Caco-2 (cell line): ENCODE measurements at regions not wholly inside any gene's neighbourhood (a gene's known extent, or its start where the extent isn't known, plus 50 kb on each side); places are given as distances from the start of the nearest gene placed in this dataset.
A peak's percentile ranks its signal among the peaks of the same experiment; 100 is the strongest.

Source experiments
- BruUV-seq: library from RNA; stranded (reverse); fragments of 400-500 nt; replicated peaks from 2 replicates; lab custom pipeline; 2021; lab: Mats Ljungman, UMichigan
- CTCF ChIA-PET: fragments of 300-600 bp; sonication (Branson Sonifier 250); formaldehyde crosslinking; loops from one replicate; lab custom pipeline; 2022; ENCODE audit warnings: antibody characterized with exemption; lab: Charles Lee
- POLR2A ChIA-PET: fragments of 300-600 bp; sonication (Branson Sonifier 250); formaldehyde crosslinking; loops from one replicate; lab custom pipeline; 2022; ENCODE audit warnings: antibody characterized with exemption; lab: Charles Lee
- DNase-seq, 2 experiments: peaks; one replicate each; pipeline versions ENCODE4 v3.0.0 to v3.0.0-alpha.2; 2020 to 2022
- H3K27me3 ChIP-seq: replicated peaks from 2 replicates; pipeline ENCODE4 v1.6.0; 2011; ENCODE audit warnings: low read length; ENCODE audit not compliant: control insufficient read depth, insufficient read depth
- H3K36me3 ChIP-seq: 2 replicates; pipeline ENCODE4 v1.5.1; 2011; ENCODE audit warnings: low read length; ENCODE audit not compliant: control insufficient read depth, insufficient read depth
- H3K4me1 ChIP-seq: fragments of 250-450 bp; sonication (Bioruptor Pico); 2 replicates; pipeline ENCODE4 v1.5.1; 2020; ENCODE audit warnings: mild to moderate bottlenecking
- H3K4me3 ChIP-seq: 2 replicates; pipeline ENCODE4 v1.5.1; 2011; ENCODE audit warnings: low read depth, mild to moderate bottlenecking, control low read depth, low read length
- H3K9me3 ChIP-seq: fragments of 250-450 bp; sonication (Bioruptor Pico); 2 replicates; pipeline ENCODE4 v1.5.1; 2020; ENCODE audit warnings: mild to moderate bottlenecking, moderate library complexity
- H3K27ac Mint-ChIP-seq: one replicate; pipeline ENCODE4 v1.8.0; 2022; ENCODE audit warnings: mixed read lengths; ENCODE audit not compliant: unreplicated experiment
- H3K27me3 Mint-ChIP-seq: one replicate; pipeline ENCODE4 v1.8.0; 2022; ENCODE audit warnings: mixed read lengths; ENCODE audit not compliant: insufficient read depth, unreplicated experiment
- H3K36me3 Mint-ChIP-seq: one replicate; pipeline ENCODE4 v1.8.0; 2022; ENCODE audit warnings: mild to moderate bottlenecking, mixed read lengths; ENCODE audit not compliant: insufficient read depth, unreplicated experiment
- H3K4me1 Mint-ChIP-seq: one replicate; pipeline ENCODE4 v1.8.0; 2022; ENCODE audit warnings: low read depth, mixed read lengths; ENCODE audit not compliant: unreplicated experiment
- H3K4me3 Mint-ChIP-seq: one replicate; pipeline ENCODE4 v1.8.0; 2022; ENCODE audit warnings: mild to moderate bottlenecking, moderate library complexity, mixed read lengths; ENCODE audit not compliant: unreplicated experiment
- H3K9me3 Mint-ChIP-seq: one replicate; pipeline ENCODE4 v1.8.0; 2022; ENCODE audit warnings: mixed read lengths; ENCODE audit not compliant: unreplicated experiment
- intact Hi-C: fragments of 100-400 bp; cut with micrococcal nuclease; formaldehyde crosslinking; loops from one replicate; pipeline ENCODE4 v1.10.0; 2022; ENCODE audit not compliant: unreplicated experiment
- TF ChIP-seq, protein P1 (sequence below), 2 experiments: fragments of 200-600 bp in 1 of 2; IDR thresholded peaks; 1 replicate in 1 of 2; 2 replicates in 1 of 2; pipeline versions ENCODE4 v1.5.1 to v1.8.0; 2011 to 2022; ENCODE audit warnings: antibody characterized with exemption in 1 of 2, control low read depth in 1 of 2, inconsistent platforms in 1 of 2, low read depth in 1 of 2, low read length in 1 of 2, mild to moderate bottlenecking in 1 of 2, moderate library complexity in 1 of 2; ENCODE audit not compliant: insufficient read depth in 1 of 2, severe bottlenecking in 1 of 2, unreplicated experiment in 1 of 2

DNA sequence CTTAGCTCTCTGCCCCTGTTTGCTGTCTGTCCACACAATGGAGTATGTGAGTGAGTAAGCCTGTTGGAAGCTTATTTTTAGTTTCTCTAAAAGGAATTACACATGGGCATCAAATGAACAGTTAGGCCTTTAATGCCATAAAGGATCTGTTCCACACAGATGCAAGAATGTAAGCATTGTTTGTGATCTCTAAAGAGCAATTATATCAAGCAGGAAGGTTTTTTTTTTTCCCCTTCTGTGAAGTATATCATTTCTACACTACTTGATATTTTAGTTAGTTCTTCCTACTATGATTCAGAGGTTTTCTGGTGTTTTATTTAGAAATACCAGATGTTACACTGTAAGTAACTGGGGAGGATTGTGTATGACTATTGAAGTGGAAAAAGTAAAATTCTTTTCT is 627.5 kb downstream of the COL12A1 start:
- no peak overlapping the region for H3K4me3 Mint-ChIP-seq
- Histone ChIP-seq H3K27me3 (no peaks in the 10 kb centered on the region), H3K9me3 (no peaks in the 10 kb centered on the region), H3K4me3 (no peak overlapping the region), H3K4me1 (no peaks in the 10 kb centered on the region), H3K36me3 (no peaks in the 10 kb centered on the region)
- no peak overlapping the region for H3K27ac Mint-ChIP-seq
- ChIA-PET POLR2A (no interaction called here), CTCF (interaction anchor here (0.7 kb wide), 1 partner anchor 550 kb away, joined by 3 read pairs; no protein-coding TSS in a partner anchor)
- H3K4me1 Mint-ChIP-seq, result no peaks in the 10 kb centered on the region
- no peak for DNase-seq
- no TSS peak for BruUV-seq
- intact Hi-C loops, result loop anchor here (5.0 to 10.0 kb wide), 3 partner anchors 126 to 629 kb away; partner anchors contain the start of gene COL12A1
- H3K9me3 Mint-ChIP-seq, result no peaks in the 10 kb centered on the region
- TF ChIP-seq, protein P1, sequence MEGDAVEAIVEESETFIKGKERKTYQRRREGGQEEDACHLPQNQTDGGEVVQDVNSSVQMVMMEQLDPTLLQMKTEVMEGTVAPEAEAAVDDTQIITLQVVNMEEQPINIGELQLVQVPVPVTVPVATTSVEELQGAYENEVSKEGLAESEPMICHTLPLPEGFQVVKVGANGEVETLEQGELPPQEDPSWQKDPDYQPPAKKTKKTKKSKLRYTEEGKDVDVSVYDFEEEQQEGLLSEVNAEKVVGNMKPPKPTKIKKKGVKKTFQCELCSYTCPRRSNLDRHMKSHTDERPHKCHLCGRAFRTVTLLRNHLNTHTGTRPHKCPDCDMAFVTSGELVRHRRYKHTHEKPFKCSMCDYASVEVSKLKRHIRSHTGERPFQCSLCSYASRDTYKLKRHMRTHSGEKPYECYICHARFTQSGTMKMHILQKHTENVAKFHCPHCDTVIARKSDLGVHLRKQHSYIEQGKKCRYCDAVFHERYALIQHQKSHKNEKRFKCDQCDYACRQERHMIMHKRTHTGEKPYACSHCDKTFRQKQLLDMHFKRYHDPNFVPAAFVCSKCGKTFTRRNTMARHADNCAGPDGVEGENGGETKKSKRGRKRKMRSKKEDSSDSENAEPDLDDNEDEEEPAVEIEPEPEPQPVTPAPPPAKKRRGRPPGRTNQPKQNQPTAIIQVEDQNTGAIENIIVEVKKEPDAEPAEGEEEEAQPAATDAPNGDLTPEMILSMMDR (IDR thresholded peaks at IDR 0.05; ENCODE audit: insufficient read depth in 1 of 2, low read depth in 1 of 2, low read length in 1 of 2, severe bottlenecking in 1 of 2, unreplicated experiment in 1 of 2), result no peak
- no peaks in the 10 kb centered on the region for H3K27me3 Mint-ChIP-seq
- no peaks in the 10 kb centered on the region for H3K36me3 Mint-ChIP-seq

DNA sequence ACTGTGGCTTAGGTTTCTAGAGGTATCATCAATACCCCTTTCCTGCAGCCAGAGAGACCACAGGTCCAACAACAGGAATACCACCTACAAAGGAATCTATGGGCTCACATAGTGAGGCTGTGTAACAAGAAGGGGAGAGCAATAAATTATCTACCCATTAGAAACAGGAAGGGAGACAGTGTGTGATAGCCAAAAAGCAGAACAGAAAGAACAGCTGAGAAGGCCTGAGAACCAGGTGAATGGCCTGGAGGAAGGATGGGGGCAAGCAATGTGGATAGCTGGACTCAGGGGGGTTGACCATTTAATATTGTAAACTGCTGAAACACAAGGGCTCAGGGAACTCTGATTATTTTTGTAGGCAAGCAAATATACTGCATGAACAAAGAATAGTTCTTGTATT is 628.2 kb downstream of the COL12A1 start:
- H3K27ac Mint-ChIP-seq, result no peak overlapping the region
- no TSS peak for BruUV-seq
- ChIA-PET POLR2A (no interaction called here), CTCF (no interaction called here)
- H3K4me3 Mint-ChIP-seq, result no peak overlapping the region
- Histone ChIP-seq H3K36me3 (no peaks in the 10 kb centered on the region), H3K9me3 (no peaks in the 10 kb centered on the region), H3K27me3 (no peaks in the 10 kb centered on the region), H3K4me3 (no peak overlapping the region), H3K4me1 (no peaks in the 10 kb centered on the region)
- no peaks in the 10 kb centered on the region for H3K27me3 Mint-ChIP-seq
- H3K36me3 Mint-ChIP-seq, result no peaks in the 10 kb centered on the region
- no peaks in the 10 kb centered on the region for H3K4me1 Mint-ChIP-seq
- H3K9me3 Mint-ChIP-seq, result no peaks in the 10 kb centered on the region
- intact Hi-C loops, result loop anchor here (5.0 to 10.0 kb wide), 3 partner anchors 125 to 630 kb away; partner anchors contain the start of gene COL12A1
- no peak for DNase-seq
- TF ChIP-seq, protein P1 (IDR thresholded peaks at IDR 0.05; ENCODE audit: insufficient read depth in 1 of 2, low read depth in 1 of 2, low read length in 1 of 2, severe bottlenecking in 1 of 2, unreplicated experiment in 1 of 2), result no peak

DNA sequence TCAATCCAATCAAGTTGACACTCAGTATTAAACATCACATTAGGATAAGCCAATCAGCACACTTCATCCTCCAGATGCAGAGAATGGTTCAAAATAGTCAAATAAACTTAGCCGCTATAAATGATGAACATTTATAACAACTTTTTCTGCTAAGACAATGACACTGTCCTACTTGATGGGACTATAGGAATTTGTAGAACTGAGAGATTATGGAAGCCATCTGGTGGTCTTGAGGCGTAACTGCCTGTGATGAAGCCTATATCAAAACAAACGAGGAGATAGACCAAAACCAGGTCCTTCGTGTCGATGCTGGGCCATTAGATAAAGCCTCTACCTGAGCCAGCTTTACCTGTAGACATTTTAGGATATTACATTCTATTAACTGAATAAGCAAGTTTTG is 631.1 kb downstream of the COL12A1 start:
- no peaks in the 10 kb centered on the region for H3K36me3 ChIP-seq
- Mint-ChIP-seq H3K27ac (no peak overlapping the region), H3K9me3 (no peaks in the 10 kb centered on the region), H3K4me3 (no peak overlapping the region), H3K27me3 (no peaks in the 10 kb centered on the region), H3K4me1 (no peaks in the 10 kb centered on the region), H3K36me3 (no peaks in the 10 kb centered on the region)
- no peak overlapping the region for H3K4me3 ChIP-seq
- CTCF ChIA-PET, result no interaction called here
- BruUV-seq, result no TSS peak
- peak in 1 of 2 experiments; percentile 31 for DNase-seq
- H3K4me1 ChIP-seq, result no peaks in the 10 kb centered on the region
- TF ChIP-seq, protein P1 (IDR thresholded peaks at IDR 0.05; ENCODE audit: insufficient read depth in 1 of 2, low read depth in 1 of 2, low read length in 1 of 2, severe bottlenecking in 1 of 2, unreplicated experiment in 1 of 2), result peak; percentile 62 to 70
- intact Hi-C loops, result loop anchor here (1.0 to 10.0 kb wide), 5 partner anchors 40 to 633 kb away; partner anchors contain the start of gene COL12A1
- H3K27me3 ChIP-seq, result no peaks in the 10 kb centered on the region
- POLR2A ChIA-PET, result no interaction called here
- H3K9me3 ChIP-seq, result no peaks in the 10 kb centered on the region
